Midbrain (tissue), 1 donor: ENCODE measurements at regions not wholly inside any gene's neighbourhood (a gene's known extent, or its start where the extent isn't known, plus 50 kb on each side); places are given as distances from the start of the nearest gene placed in this dataset.
"Not testable (repeated sequence)": the region's sequence is repeated elsewhere in the genome, so short reads cannot be mapped to it uniquely, and the experiment has no call there.

Source experiments
- DNase-seq: peaks from one replicate; lab custom pipeline; 2025; lab: John Stamatoyannopoulos, UW

DNA sequence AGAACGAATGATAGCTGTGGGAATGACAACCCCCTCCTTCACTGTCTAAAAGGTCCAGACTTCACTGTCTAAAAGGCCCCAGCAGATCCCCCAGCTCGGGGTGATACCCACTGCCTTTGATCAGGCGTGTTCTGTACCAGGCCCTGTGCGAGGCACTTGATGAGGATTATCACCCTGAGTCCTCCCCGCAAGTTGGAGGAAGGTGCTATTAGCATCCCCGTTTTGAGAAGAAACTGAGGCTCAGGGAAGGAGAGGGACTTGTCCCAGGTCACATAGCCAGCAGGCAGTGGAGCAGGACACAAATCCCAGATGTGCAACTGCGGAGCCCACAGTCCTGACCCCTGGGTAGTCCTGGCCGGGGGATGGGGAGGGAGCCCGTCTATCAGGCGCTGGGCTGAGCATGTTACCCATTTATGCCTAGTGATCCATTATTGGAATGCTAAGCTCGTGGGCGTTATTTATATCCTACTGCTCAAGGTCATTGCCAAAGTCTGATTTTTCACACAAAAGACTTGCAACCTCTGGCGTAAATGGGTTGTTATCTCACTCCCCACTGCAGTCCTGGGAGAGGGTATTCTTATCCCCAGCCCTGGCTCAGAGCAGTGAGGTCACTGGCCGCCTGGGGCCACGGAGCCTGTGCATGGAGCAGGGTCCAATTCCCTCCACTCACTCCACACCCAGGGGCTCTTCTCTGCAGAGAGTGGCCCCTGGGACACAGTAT is 722.2 kb downstream of the MATN1 start:
- no peak for DNase-seq

DNA sequence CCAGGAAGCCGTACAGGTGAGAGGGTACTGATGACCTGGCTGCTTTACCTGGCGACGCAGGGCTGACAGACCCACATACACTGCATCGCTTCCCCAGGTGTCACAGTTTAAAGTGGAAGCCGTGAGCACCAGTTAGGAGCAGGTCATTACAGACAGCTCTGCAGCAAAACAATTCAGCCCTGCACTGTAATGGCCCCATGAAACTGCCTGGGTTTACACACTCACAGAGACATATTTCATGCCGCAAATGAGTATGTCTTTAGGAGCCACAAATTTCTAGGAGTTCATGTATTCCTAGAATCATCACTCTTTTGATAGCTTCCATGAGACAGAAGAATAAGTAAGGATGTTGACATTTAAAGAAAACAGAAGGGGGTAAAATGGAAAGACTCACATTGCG is 723.1 kb downstream of the MATN1 start:
- no peak for DNase-seq

DNA sequence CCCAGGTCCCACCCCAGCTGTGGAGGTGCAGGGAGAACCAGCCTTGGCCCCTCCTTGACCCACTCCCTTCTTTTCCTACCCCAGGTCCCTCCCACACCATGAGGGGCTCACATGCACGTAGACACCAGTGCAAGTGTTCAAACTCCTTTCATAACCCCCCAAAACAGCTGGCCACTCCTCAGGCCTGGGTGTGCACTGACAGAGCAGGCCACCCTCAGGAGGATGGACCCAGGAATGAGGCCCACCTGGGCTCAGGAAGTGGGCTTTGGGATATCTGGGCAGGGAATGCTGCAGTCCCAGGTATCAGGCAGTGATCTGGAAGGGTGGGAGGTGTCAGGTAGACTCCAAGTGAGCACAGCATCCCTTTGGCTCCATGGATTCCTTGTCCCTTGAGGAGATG is 723.8 kb downstream of the MATN1 start:
- DNase-seq = no peak

DNA sequence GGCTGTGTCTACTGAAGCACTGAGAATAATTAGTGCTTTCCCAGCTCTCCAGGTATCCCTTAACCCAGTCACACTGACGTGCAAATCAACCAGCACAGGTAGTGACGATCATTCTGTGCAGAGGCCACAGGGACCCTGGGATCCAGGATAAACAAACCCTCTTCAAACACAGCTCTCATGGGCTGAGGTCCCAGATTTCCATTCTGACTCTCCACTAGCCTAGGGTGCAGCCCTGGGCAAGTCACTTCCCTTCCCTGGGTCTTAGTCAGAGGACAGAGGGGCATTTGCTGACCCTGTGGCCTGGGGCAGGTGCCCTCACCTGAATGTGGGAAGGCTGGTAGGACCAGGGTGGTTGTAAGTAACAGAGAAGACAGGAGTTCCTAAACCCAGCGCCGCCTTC is 724.7 kb downstream of the MATN1 start:
- DNase-seq = no peak

DNA sequence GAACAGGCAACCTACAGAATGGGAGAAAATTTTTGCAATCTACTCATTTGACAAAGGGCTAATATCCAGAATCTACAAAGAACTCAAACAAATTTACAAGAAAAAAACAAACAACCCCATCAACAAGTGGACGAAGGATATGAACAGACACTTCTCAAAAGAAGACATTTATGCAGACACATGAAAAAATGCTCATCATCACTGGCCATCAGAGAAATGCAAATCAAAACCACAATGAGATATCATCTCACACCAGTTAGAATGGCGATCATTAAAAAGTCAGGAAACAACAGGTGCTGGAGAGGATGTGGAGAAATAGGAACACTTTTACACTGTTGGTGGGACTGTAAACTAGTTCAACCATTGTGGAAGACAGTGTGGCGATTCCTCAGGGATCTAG is 725.6 kb downstream of the MATN1 start:
- DNase-seq = not testable (repeated sequence)

DNA sequence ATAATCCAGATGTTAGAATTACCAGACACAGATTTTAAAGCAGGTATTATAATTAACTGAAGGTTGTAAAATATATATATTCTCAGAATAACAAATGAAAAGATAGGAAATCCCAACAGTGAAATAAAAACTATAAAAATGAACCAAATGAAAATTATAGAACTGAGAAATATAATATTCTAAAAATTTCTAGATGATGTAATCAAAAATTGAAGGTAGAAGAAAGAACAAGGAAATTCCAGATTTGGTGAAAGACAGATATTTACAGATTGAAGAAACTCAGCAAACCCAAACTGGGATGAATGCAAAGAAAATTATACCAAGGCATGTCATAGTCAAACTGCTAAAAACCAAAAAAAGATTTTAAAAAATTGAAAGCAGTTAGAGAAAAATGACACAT is 729.4 kb downstream of the MATN1 start:
- no peak for DNase-seq

DNA sequence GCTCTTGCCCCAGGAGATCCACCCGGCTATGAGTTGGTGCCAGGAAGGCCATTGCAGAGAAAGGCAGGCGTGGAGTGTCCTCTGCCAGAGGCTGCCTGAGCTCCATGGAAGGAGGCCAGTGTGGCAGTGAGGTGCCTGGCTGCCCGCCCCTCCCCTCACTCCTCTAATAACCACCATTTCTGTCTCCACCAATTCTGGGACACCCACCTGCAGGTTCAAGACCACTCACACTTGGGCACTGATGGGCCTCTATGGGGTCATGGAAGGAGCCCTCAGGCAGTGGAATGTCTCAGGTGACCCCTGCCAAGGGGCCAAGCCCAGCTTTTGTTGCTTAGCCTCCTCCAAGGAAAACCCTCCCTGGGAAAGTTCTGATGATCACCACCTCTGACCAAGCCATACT is 731.6 kb downstream of the MATN1 start:
- DNase-seq = no peak

DNA sequence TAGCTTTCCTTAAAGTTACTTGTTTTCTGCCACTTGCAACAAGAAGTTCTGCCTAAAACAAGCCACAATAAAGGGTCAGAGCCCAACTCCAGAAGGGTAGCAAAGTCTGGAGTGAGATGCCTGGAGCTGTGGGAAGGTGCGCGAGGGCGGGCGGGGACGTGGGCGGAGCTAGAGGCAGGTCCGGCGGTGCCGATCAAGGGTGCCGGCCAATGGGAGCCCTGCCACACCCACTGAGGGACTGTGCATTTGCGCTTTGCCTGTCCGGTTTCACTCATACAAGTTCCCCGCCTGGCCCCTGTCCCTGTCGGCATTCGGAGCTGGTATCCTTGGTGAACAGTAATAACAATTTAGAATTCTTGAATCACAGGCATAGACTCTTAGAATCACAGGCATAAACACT is 732.4 kb downstream of the MATN1 start:
- DNase-seq = no peak

DNA sequence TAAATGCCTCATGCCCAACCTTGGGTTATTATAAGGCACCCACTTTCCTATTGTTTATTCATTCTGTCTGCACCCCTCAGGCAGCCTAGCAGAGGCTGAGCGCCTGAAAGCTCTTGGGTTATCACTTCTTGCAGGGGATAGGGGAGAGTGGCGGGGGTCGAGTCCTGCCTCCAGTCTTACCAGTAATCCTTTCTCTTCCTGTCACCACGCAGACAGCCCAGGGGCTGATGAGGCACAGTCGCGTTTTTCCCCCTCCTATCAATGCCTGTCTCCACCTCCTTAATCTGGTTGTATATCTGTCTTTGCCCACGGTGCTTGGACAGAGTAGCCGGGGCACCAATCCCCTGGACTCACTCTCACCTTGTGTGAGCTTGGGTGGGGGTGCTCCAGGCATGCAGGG is 733.1 kb downstream of the MATN1 start:
- no peak for DNase-seq

DNA sequence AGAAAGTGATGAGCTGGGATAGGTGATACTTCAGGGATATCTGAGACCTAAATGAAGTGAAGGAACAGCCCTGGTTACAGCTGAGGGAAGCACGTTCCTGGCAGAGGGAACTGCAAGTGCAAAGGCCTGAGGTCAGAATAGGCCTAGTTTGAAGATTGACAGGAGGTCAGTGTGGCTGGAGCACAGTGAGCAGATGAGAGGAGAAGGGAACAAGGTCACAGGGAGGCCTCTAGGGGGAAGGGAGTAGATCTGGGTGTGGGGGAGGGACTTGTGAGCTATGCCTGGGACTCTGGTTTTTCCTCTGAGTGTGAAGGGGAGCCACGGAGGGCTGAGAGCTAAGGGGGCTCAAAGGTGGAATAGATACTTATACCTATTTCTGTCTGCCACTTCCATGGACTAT is 736.4 kb downstream of the MATN1 start:
- DNase-seq = no peak

DNA sequence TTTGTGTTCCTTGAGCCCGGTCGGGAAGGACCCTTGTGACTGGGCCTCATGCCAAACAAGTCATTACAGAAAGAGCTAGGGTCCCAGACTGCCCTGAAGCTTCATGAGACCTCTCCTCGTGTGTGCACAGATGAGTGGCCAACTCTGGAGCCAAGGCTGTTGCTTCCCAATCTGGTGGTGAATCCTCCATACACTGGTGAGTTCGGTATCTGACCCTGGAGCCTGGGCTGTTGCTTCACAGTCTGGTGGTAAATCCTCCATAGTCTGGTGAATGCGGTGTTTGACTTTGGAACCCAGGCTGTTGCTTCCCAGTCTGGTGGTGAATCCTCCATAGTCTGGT is 737.8 kb downstream of the MATN1 start:
- no peak for DNase-seq

DNA sequence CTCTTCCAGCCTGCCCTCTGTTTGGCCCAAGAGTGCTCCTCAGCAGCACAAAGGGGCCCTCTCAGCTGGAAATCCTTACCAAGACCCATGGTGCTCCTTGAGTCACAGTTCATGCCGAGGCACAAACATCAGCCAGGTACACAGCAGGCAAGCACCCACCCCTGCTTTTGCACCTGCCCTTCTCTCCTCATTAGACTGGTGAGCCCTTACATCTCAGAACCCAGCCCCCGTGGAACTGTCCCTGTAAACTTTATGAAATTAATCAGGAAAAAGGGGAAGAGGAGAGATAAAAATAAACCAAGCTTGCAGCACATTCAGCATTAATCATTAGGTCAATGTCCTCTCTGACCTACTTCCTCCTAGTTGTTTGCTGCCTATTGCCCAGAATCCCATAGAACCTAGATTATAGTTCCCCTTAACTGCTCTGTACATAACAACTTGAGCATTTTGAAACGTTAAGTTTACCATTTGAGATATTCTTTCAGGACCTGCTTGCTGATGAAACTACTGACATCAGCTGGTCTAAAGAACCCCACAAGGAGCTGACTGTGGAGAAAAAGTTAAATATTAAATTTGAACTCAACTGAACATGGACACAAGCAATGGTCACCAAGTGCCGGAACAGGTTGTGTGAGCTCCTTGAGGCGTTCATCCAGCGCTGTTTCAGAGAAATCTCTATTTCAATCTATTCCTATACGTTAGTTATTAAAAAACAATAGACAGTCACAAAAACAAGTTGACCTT is 738.4 kb downstream of the MATN1 start:
- no peak for DNase-seq

DNA sequence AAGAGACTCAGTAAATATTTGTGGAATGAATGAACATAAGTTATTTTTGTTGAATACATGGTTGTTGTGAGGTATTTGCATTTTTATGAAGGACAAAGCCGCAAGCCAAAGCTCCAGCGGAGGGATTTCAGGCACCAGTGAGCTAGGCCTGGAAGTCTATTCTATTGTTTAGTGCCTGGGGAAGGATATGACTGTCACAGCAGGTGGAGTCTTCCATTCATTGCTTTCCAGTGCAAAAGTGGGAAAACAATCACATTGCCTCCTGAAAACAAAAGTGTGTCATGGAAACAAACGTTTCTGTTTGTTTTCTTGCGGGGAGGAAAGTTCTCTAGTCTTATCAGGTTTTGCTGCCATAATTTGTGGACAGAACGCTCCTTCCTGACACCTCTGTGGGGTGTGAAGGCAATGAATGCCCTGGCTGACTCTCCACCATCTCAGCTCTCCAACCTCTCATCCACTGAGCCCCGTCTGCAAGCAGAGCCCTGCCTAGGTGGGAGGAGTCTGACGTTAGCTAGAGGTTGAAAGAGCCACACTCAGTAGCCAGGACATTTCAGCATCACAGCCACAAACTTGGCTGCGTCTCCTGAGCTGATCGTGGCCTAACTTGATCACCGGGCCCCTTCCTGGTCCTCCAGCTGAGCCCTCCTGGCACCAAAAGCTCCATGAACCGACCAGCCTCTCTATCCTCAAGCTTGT is 739.1 kb downstream of the MATN1 start:
- DNase-seq = no peak

DNA sequence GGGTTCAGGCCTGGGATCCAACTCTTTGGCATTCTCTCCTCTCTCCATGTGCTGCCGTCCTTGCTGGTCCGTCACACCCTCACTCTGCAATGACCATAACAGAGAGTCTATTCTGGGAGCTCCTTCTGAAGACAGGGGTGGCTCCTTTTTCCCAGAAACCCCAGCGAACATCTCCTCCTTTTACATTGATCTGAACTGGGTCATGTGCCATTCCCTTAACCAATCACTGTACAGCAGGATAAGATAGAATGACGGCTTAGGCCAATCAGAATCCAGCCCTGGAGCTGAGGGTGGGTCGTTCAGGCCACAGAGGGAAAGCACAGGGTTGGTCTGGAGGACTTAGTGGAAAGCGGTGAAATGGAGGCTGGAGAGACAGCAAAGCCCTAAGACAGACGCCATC is 740.1 kb downstream of the MATN1 start:
- DNase-seq = no peak

DNA sequence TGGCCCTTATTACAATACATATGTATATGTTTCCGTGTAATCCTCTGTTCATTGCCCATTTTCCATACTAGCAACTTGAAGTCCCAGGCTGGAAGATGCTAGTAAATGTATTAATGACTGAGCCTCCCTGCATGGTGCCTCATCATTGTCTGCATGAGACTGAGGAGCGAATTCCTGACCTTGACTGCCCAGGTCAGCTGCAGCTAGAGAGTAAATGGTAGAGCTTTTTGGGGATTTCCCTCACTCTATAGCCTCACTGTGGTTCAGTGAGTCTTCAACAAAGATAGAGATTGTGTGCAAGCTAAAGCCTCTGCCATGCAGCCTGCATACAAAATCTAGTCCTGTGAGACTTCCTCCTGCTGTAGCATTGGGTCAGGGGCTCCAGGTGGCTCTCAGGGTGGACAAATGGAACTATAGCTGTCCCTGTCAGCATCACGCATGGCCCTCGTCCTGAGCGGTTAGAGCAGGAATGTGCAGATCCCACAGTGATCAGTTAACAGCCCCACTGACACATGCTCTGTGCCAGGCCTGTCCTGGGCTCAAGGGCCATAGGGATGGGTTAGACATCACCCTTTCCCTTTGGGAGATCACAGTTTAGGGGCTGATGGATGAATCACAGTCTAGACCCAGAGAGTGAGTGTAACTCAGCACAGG is 741.7 kb downstream of the MATN1 start:
- DNase-seq = no peak

DNA sequence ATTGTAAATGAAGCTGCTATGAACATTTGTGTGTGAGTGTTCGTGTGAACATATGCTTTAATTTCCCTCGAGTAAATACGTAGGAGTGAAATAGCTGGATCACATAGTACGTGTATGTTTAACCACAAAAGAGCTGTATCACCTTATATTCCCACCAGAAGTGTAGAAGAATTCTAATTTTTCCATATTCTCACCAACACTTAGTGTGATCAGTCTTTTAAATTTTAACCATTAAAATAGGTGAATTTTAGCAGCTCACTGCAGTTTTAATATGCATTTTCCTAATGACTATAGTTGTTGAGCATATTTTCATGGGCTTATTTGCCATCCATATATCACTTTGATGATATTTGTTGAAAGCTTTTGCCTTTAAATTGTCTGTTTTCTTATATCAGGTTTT is 741.2 kb downstream of the PTPRU start:
- no peak for DNase-seq

DNA sequence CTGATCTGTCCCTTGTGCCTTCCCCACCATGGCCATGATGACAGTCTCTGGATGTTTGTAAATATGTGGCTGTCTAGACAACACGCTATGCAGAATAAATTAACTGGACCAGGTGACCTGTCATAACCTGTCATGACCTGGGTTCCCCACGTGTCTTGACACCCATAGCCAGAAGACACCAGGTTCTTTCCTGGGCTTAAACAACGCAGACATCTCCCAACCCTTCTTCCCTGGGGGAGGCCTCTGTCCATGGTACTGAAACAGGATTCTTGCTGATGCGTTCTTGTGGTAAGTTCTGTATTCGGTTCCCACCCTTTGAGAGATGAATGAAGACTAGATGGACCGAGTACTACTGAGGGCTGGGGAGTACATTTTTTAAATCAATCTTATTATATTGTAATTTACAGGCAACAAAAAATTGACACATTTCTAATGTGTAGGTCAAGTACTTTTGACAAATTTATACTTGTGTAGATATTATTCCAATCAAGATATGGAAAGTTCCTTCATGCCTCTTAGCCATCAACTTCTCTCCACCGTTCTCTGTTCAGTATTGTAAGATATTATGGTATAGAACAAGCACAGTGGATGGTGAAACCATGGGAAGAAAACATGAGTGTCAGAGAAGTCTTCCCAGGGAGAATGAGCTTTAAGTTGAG is 738.8 kb downstream of the PTPRU start:
- no peak for DNase-seq

DNA sequence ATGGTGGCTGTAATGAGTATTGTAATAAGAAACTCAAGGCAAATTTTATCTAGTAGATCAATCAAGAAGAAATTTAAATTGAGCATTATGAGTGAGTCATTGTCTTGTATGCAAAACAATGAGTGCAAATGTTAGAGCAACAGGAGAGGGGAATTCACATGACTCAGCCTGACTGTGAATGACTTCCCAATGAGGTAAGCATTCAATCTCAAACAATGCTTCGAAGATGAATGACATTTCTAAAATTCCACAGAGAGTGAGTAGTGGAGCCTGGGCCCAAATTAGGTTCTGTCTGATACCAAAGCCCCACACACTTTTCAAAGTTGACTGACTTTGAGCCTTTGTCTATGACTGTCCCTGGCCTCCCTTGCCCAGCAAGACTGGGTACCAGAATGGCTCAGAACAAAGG is 738.0 kb downstream of the PTPRU start:
- DNase-seq = no peak

DNA sequence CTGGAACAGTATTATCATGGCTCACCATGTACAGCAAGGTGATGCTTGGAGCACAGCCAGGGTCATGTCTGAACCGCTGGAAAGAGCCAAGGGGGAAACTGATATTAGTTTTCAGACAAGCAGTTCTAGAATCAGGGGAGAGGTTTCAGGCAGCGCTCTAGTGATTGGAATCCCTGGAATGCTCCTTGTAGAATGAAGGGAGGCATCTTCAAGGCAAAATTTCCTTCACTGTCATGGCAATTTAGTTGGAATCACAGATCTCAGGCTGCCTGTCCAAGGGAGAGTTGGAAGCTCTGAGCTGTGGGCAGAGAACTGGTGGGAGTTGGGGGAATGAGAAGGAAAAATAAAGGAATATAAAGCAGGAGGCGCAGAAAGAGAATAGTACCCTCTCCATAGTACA is 737.1 kb downstream of the PTPRU start:
- no peak for DNase-seq

DNA sequence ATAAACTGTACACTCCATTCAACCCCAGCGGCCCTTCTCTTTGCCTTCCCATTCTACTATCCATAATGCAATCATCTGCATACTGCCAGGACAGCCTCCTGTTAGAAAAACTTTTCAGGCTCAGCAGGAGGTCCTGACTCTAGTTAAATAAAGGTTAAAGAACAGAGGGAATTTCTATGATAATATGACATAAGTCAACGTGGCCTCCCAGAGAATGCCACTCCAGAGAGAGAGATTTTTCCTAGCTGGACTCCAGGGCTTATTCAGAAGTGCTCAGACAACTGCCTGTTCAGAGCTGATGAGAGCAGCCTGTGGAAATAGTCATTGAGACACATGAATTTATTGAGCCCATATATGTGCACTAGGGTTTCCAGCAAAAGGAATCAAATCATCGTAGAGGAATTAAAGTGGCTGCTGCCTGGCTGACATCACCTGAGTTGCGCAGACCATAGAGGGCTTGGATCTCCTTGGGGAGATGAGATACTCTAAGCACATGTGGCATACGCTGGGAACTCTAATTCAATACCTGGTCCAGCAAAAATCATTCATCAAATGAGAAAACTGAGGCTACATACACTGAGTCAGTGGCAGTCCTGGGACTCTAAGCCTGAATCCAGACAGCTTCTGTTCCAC is 736.2 kb downstream of the PTPRU start:
- no peak for DNase-seq

DNA sequence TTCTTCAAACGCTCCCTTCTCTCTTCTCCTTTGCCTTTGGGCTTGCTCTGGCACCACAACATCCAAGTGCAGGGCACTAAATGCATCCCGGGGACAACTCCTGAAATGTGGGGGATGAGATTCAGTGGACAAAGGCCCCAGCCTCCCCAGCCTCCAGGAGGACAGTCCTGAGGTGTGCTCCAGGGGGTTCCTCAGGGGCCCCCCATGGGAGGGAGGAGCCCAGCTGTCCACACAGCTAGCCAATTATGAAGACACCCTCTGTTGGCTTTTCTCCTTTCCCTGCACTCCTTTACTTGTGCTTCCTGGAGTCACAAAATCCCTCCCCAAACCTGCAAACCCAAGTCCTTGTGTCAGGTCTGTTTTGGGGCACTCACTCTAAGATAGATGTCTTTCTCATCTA is 735.4 kb downstream of the PTPRU start:
- no peak for DNase-seq
